RWPE1 (cell line): ENCODE measurements at regions not wholly inside any gene's neighbourhood (a gene's known extent, or its start where the extent isn't known, plus 50 kb on each side); places are given as distances from the start of the nearest gene placed in this dataset.

Experiments used
- CTCF ChIA-PET: fragments of 350-600 bp; sonication (Branson Sonifier 250); formaldehyde crosslinking; extraction: SDS; loops from one replicate; lab custom pipeline; 2021; lab: Yijun Ruan, JAX
- POLR2A ChIA-PET: fragments of 400-600 bp; formaldehyde crosslinking; extraction: SDS; loops from one replicate; lab custom pipeline; 2020; ENCODE audit warnings: antibody characterized with exemption; ENCODE audit not compliant: low non-redundant PET; lab: Yijun Ruan, JAX
- DNase-seq: peaks from one replicate; pipeline ENCODE4 v3.0.0; 2012; ENCODE audit warnings: low spot score
- H3K27ac ChIP-seq: fragments of 450-650 bp; 2 replicates; pipeline ENCODE4 v1.5.1; 2017
- TF ChIP-seq, protein P1 (sequence below): fragments of 450-650 bp; conservative IDR thresholded peaks from 2 replicates; pipeline ENCODE4 v1.5.1; 2017; ENCODE audit warnings: low read depth, mild to moderate bottlenecking

DNA sequence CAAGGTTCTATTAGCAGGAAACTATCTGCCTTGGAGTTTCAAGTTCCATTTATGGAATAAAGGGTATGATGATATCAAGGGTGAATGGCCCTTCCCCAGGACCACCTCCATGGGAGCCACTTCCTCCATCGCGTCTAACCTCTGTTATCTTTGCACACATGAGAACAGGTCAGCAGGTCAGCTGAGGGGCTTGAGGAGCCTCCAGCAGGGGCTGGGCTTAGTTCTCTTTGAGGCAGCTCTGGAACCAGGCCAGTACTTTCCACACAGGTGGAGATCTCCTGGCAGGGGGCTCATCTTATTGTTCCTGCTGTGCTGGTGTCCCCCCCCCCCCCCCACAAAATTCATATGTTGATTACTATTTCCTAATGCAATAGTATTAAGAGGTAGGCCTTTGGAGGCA is 472.2 kb upstream of the ZMIZ1 start:
- ChIA-PET POLR2A (no interaction called here), CTCF (no interaction called here)
- TF ChIP-seq, protein P1, sequence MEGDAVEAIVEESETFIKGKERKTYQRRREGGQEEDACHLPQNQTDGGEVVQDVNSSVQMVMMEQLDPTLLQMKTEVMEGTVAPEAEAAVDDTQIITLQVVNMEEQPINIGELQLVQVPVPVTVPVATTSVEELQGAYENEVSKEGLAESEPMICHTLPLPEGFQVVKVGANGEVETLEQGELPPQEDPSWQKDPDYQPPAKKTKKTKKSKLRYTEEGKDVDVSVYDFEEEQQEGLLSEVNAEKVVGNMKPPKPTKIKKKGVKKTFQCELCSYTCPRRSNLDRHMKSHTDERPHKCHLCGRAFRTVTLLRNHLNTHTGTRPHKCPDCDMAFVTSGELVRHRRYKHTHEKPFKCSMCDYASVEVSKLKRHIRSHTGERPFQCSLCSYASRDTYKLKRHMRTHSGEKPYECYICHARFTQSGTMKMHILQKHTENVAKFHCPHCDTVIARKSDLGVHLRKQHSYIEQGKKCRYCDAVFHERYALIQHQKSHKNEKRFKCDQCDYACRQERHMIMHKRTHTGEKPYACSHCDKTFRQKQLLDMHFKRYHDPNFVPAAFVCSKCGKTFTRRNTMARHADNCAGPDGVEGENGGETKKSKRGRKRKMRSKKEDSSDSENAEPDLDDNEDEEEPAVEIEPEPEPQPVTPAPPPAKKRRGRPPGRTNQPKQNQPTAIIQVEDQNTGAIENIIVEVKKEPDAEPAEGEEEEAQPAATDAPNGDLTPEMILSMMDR: no peak
- no peak overlapping the region for H3K27ac ChIP-seq
- DNase-seq: no peak

DNA sequence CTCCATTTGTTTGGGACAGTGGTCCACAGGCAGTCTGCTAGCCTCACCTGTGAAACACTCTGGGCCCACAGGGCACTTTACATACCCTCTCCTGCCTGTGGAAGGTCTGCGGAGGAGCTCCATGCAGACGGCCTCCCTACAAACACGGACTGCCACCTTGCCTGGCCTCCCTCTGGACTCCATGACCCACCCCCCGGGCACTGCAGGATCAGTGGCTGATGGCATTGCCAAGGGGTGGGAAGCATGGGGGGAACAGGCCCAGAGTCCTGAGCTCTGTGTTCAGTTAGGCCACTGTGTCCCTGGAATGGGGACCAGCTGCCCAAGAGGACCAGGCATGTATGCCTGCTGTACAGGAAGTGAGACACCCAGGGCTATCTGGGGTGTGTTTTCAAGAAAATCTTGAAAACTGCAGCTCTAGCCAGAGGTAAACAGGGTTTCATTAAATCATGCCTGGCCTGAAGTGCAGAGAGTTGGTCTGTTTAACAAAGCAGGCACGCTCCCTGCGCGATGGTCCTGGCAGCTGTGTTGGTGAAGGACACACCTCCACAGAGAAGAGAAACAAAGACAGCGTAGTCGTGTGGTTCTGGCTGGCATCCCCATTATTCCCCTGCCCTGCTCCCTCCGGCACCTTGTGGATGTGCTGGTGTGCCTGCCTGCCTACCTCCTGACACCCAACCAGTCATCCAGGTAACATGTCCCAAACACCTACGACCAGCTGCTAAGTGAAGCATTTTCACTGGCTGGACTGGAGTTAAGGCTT is 470.8 kb upstream of the ZMIZ1 start:
- no peak overlapping the region for H3K27ac ChIP-seq
- DNase-seq: no peak
- TF ChIP-seq, protein P1: no peak
- POLR2A ChIA-PET: no interaction called here
- CTCF ChIA-PET: interaction anchor here (0.7 kb wide), 1 partner anchor 198 kb away, joined by 4 read pairs; no protein-coding TSS in a partner anchor

DNA sequence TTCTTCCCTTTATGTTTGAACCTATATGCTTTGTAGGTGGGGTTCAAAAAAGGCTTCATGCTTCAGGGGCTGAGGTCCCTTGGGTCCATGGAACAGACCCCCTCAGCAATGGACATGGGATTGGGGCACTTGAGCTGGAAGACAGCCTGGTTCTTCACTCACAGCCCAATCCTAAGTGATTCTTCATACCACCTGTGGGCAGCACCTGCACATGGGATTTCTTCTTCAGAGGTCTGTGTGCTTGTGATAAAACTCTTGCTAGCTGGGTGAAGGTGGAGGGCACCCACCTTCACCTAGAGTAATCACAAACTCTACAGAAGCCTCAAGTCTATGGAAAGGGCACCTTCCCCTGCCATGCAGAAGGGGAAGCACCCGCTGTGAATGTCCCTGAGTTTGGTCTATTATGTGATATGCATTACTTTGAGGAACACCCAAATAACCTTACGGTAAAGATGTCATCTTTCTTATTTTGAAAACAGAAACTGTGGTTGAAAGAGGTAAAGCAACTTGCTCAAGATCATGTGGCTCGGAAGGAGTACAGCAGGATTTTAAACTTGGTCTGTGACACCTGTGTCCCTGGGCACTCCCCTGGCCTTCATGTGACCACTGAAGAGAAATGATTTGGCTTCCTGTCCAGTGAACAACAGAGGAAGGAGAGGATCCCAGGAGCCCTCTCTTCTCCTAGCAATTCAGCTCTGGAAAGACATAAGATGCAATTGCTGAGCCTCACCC is 469.5 kb upstream of the ZMIZ1 start:
- no peak overlapping the region for H3K27ac ChIP-seq
- ChIA-PET POLR2A (no interaction called here), CTCF (interaction anchor here (0.7 to 1.0 kb wide), 2 partner anchors 58 to 489 kb away, joined by 5 read pairs; no protein-coding TSS in a partner anchor)
- no peak for DNase-seq
- TF ChIP-seq, protein P1: no peak

DNA sequence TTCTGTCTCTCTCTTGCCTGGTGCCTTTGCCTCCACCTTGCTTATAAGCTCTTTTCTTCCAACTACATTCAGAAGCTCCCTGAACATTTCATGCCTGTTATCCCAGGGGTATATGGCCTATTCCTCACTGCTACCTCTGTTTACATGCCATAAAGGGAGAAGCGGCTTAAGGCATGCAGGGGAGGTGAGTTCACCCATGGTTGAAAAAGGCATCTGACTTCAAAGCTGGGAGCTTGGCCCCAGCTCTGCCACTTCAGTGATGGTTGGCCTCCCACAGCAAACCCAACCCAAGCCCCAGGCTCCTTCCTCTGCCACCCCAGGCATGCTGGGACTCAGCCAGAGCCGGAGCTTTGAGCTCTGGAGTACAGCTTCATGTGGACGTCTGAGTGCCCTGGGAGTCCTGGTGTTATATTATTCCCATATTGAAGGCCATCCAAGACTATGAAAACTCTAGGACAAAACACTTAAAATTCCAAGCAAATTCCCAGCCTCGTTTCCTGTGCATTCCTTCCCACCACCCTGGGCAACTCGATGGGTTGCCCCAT is 468.6 kb upstream of the ZMIZ1 start:
- CTCF ChIA-PET: interaction anchor here (0.7 kb wide), 1 partner anchor 22 kb away, joined by 5 read pairs; no protein-coding TSS in a partner anchor
- no peak for DNase-seq
- TF ChIP-seq, protein P1: no peak
- H3K27ac ChIP-seq: no peak overlapping the region
- POLR2A ChIA-PET: no interaction called here

DNA sequence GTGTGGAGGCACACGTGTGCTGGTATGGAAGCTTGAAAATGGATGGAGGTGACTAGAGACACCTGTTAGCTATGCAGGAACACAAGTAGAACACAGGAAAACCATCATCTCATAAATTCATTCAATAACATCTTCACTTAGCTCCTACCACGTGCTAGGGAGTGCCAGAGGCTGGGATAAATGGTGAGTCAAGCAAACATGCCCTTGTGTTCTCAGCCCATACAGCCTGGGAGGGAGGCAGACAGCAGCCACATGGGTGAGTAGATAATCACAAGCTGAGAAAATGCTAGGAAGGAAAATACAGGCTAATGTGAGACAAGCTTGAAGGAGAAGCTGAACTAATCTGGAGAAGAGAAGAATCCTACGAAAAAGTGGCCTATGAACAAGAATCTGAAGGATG is 468.0 kb upstream of the ZMIZ1 start:
- H3K27ac ChIP-seq: no peak overlapping the region
- TF ChIP-seq, protein P1: no peak
- CTCF ChIA-PET: no interaction called here
- no peak for DNase-seq
- POLR2A ChIA-PET: no interaction called here

DNA sequence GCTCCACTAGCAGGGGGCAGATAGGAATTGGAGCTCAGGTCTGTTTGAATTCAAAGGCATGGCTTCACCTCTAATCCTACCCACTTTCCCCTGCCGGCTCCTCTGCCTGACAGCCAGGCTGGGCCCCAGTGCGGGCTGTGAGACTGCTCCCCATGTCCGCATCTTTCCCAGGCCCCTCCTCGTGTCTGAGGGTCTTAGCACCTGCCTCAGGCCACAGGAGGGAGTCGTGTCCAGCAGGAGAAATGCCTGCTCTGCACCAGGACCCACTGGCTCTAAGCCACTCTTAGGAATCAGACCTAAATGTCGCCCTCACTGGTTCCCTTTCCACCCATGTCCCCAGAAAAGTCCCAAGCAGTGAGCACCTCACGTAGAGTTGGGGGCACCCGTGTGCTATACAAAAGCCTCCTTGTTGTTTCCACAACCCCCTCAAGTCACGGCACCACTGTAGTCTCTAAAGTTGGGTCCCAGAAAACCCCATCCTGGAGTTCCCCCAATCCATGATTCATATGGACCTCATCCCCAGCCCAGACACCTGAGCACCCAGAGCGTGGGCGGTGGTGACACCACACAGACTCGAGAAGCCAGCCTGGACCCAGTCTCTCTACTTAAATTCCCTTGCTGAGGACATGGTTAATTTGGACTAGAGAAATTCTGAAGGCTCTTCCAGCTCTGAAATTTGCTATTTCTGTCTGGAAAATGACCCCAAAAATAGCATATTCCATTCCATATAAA is 466.4 kb upstream of the ZMIZ1 start:
- TF ChIP-seq, protein P1: no peak
- ChIA-PET CTCF (interaction anchor here (0.7 kb wide), 1 partner anchor 64 kb away, joined by 3 read pairs; no protein-coding TSS in a partner anchor), POLR2A (no interaction called here)
- H3K27ac ChIP-seq: no peak overlapping the region
- DNase-seq: no peak
